Choroid plexus epithelial cell (primary cell): ENCODE measurements at regions not wholly inside any gene's neighbourhood (a gene's known extent, or its start where the extent isn't known, plus 50 kb on each side); places are given as distances from the start of the nearest gene placed in this dataset.
A peak's percentile ranks its signal among the peaks of the same experiment; 100 is the strongest.
"Not testable (repeated sequence)": the region's sequence is repeated elsewhere in the genome, so short reads cannot be mapped to it uniquely, and the experiment has no call there.

Source experiments
- DNase-seq: peaks from one replicate; pipeline ENCODE4 v3.0.0-alpha.2; 2010; ENCODE audit warnings: low read depth
- H3K4me3 ChIP-seq: 2 replicates; pipeline ENCODE4 v1.5.1; 2011; ENCODE audit warnings: low read depth, mild to moderate bottlenecking, control low read depth, low read length, moderate library complexity
- TF ChIP-seq, protein P1 (sequence below): conservative IDR thresholded peaks from 2 replicates; pipeline ENCODE4 v1.5.1; 2011; ENCODE audit warnings: low read depth, mild to moderate bottlenecking, control low read depth, inconsistent platforms, low read length, moderate library complexity

DNA sequence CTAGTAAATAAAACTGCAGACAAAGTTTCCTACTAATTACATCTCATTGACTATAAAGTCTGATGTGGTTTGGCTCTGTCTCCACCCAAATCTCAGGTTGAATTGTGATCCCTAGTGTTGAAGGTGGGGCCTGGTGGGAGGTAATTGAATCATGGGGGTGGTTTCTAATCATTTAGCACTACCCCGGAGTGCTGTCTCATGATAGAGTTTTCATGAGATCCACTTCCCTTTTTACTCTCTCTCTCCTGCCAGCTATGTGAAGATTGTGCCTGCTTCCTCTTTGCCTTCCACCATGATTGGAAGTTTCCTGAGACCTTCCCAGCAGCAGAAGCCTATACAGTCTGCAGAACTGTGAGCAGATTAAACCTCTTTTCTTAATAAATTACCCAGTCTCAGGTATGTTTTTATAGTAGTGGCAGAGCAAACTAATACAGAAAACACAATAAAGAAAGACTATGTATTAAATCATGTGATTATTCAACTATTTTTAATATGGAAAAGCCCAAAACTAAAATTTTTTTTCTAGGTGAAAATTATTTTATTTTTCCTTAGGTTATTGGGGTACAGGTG, 232.1 kb downstream of the FZD1 start:
- no peak for DNase-seq
- no peak overlapping the region for H3K4me3 ChIP-seq
- TF ChIP-seq, protein P1, sequence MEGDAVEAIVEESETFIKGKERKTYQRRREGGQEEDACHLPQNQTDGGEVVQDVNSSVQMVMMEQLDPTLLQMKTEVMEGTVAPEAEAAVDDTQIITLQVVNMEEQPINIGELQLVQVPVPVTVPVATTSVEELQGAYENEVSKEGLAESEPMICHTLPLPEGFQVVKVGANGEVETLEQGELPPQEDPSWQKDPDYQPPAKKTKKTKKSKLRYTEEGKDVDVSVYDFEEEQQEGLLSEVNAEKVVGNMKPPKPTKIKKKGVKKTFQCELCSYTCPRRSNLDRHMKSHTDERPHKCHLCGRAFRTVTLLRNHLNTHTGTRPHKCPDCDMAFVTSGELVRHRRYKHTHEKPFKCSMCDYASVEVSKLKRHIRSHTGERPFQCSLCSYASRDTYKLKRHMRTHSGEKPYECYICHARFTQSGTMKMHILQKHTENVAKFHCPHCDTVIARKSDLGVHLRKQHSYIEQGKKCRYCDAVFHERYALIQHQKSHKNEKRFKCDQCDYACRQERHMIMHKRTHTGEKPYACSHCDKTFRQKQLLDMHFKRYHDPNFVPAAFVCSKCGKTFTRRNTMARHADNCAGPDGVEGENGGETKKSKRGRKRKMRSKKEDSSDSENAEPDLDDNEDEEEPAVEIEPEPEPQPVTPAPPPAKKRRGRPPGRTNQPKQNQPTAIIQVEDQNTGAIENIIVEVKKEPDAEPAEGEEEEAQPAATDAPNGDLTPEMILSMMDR: no peak

DNA sequence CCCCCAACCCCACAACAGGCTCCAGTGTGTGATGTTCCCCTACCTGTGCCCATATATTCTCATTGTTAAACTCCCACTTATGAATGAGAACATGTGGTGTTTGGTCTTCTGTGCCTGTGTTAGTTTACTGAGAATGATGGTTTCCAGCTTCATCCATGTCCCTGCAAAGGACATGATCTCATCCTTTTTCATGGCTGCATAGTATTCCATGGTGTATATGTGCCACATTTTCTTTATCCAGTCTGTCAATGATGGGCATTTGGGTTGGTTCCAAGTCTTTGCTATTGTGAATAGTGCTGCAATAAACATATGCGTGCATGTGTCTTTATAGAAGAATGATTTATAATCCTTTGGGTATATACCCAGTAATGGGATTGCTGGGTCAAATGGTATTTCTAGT, 233.0 kb downstream of the FZD1 start:
- not testable (repeated sequence) for H3K4me3 ChIP-seq, DNase-seq

DNA sequence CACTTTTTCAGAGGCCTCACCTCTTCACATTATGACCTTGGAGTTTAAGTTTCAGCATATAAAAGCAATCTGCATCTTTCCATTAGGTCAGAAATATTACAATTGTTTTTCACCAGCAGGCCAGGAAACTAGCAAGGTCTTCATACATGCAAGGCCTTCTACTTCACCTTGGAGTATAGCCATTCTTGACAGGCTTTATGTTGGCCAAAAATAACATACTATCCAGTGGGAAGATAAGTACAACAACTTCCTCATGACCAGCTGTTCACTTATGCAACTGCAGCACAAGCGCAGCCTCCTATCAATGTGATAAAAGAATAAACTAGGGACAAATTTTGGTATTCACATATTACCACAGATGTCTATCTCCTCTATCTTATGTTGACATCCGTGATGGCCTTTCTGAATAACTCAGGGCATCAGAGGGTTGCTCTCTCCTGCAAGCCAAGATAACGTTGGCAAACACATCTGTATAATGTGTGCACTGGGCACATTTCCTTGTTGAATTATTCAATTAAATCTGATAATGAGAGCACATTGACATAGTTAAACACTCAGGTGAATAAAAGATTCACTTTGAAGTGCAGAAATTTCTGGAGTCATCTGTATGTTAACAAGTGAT, 239.8 kb downstream of the FZD1 start:
- no peak overlapping the region for H3K4me3 ChIP-seq
- peak; percentile 63 for DNase-seq
- TF ChIP-seq, protein P1: no peak

DNA sequence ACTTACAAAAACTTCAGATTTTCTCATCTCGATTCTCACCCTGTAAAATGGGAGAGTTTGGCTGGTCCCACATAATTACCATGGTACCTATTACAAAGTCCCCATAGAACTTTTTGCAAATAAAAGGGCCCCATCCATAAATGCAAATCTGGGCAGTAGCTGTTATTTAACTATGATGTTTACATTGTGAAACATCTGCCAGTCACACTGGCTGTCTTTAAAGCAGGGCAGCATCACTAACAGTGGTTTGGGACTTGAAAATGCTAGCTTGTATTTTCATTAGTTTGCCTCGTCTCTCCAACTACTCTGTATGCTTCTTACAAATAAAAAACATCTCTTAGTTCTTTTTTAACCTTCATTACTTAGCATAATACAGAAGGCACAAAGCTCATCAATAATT, 240.7 kb downstream of the FZD1 start:
- no peak overlapping the region for H3K4me3 ChIP-seq
- TF ChIP-seq, protein P1: no peak
- no peak for DNase-seq

DNA sequence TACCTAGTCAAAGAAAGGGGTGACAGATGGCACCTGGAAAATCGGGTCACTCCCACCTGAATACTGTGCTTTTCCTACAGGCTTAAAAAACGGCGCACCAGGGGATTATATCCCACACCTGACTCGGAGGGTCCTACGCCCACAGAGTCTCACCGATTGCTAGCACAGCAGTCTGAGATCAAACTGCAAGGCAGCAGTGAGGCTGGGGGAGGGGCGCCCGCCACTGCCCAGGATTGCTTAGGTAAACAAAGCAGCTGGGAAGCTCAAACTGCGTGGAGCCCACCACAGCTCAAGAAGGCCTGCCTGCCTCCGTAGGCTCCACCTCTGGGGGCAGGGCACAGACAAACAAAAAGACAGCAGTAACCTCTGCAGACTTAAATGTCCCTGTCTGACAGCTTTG, 242.7 kb downstream of the FZD1 start:
- not testable (repeated sequence) for DNase-seq, H3K4me3 ChIP-seq

DNA sequence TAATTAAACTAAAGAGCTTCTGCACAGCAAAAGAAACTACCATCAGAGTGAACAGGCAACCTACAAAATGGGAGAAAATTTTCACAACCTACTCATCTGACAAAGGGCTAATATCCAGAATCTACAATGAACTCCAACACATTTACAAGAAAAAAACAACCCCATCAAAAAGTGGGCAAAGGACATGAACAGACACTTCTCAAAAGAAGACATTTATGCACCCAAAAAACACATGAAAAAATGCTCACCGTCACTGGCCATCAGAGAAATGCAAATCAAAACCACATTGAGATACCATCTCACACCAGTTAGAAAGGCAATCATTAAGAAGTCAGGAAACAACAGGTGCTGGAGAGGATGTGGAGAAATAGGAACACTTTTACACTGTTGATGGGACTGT, 247.6 kb downstream of the FZD1 start:
- not testable (repeated sequence) for H3K4me3 ChIP-seq, DNase-seq

DNA sequence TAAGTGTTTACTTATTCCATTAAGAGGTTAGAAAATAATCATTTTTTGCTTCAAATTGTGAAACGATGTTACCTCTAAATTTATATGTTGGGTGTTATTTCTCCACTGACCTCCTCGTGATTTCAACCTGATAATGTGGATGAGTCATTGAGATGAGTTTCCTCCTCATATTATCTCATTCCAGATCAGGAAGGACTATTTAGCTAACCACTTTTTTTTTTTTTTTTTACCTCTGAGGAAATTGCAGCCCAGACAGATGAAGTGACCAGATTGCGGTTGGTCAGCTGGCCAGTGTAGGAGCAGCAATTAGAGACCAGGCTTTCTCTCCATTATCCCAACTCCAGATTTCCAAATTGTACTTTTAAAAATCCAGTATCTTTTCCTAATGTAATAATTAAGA, 248.7 kb downstream of the FZD1 start:
- TF ChIP-seq, protein P1: no peak
- DNase-seq: peak; percentile 43
- no peak overlapping the region for H3K4me3 ChIP-seq

DNA sequence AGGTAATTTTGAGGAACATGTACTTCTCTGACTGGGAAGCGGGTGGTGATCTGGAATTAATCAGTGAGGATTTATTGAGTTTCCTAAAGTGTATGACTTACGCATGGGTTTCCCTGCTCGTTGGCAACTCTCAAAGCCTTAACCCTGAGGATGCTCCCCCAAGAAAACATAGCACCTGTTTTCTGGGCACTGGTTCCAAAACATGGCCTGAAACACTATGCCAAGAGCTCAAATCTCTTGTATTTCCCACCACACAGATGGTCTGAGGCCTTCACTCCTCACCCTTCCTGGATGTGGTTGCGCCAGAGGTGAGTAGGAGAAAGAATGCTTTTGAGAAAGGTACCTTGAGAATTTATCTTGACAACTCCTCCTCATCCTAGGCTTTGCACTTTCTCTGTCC, 250.4 kb downstream of the FZD1 start:
- DNase-seq: no peak
- H3K4me3 ChIP-seq: no peak overlapping the region
- TF ChIP-seq, protein P1: no peak
